PFSK-1 (cell line): ENCODE measurements at regions not wholly inside any gene's neighbourhood (a gene's known extent, or its start where the extent isn't known, plus 50 kb on each side); places are given as distances from the start of the nearest gene placed in this dataset.

Experiments used
- FOXP2 ChIP-seq: optimal IDR thresholded peaks from 2 replicates; pipeline ENCODE3; 2011; ENCODE audit warnings: borderline replicate concordance, control low read depth, inconsistent platforms; ENCODE audit not compliant: insufficient read depth; ENCODE audit errors: extremely low read length, extremely low read depth
- SIN3A ChIP-seq: IDR thresholded peaks from 2 replicates; pipeline ENCODE4 v1.6.1; 2012; ENCODE audit warnings: mild to moderate bottlenecking, low read length, moderate library complexity, borderline replicate concordance; ENCODE audit not compliant: insufficient read depth

DNA sequence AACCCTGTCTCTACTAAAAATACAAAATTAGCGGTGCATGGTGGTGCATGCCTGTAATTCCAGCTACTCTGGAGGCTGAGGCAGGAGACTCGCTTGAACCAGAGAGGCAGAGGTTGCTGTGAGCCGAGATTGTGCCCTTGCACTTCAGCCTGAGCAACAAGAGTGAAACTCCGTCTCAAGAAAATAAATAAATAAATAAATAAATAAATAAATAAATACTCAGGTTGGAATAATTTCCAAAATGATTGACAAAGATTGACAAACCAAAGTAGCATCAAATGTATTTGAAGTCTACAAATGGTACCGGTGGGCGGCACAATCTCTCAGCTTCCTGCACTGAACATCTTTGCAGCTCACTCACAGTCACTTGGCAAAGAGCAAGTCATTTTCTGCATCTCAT, 144.1 kb upstream of the NRSN1 start:
- no peak for TF ChIP-seq SIN3A
- no peak for TF ChIP-seq FOXP2
